KBM-7 (cell line): ENCODE measurements at regions not wholly inside any gene's neighbourhood (a gene's known extent, or its start where the extent isn't known, plus 50 kb on each side); places are given as distances from the start of the nearest gene placed in this dataset.
"Not testable (repeated sequence)": the region's sequence is repeated elsewhere in the genome, so short reads cannot be mapped to it uniquely, and the experiment has no call there.

ENCODE experiments used
- DNase-seq: peaks from one replicate; pipeline ENCODE4 v3.0.0-alpha.2; 2015
- in situ Hi-C: fragments of 300-500 bp; cut with MboI; formaldehyde crosslinking; loops from 2 replicates; pipeline ENCODE4 v1.14.3; 2020; ENCODE audit warnings: low sequenced_read_pairs, low pct_unique_long_range_greater_than_20kb, mixed read lengths

GRCh38 chr9:108258640-108259039 is 597.1 kb downstream of the ACTL7B start:
- in situ Hi-C loops, result no loop called here
- DNase-seq, result no peak

- DNase-seq, result no peak
- in situ Hi-C loops, result no loop called here
Observed at GRCh38 chr9:108257382-108257781, 598.4 kb downstream of the ACTL7B start.

GRCh38 chr9:108254236-108254635 is 601.5 kb downstream of the ACTL7B start:
- DNase-seq, result no peak
- in situ Hi-C loops, result no loop called here

- in situ Hi-C loops, DNase-seq: not testable (repeated sequence)
Observed at GRCh38 chr9:108247391-108247790, 608.4 kb downstream of the ACTL7B start.

GRCh38 chr9:108245901-108246300 is 609.9 kb downstream of the ACTL7B start:
- in situ Hi-C loops, result no loop called here
- DNase-seq, result no peak

- DNase-seq, result no peak
- in situ Hi-C loops, result no loop called here
Observed at GRCh38 chr9:108245331-108245730, 610.5 kb downstream of the ACTL7B start.

GRCh38 chr9:108244686-108245085 is 611.1 kb downstream of the ACTL7B start:
- in situ Hi-C loops, result no loop called here
- DNase-seq, result no peak

GRCh38 chr9:108241384-108242073 is 614.3 kb downstream of the ACTL7B start:
- in situ Hi-C loops, result no loop called here
- DNase-seq, result no peak

GRCh38 chr9:108239696-108240321 is 616.0 kb downstream of the ACTL7B start:
- in situ Hi-C loops, result no loop called here
- no peak for DNase-seq

GRCh38 chr9:108235609-108236008 is 620.2 kb downstream of the ACTL7B start:
- in situ Hi-C loops, result no loop called here
- no peak for DNase-seq

- DNase-seq, result no peak
- in situ Hi-C loops, result no loop called here
Observed at GRCh38 chr9:108234811-108235210, 621.0 kb downstream of the ACTL7B start.

- in situ Hi-C loops, result no loop called here
Observed at GRCh38 chr9:108225149-108225800, 630.5 kb downstream of the ACTL7B start.

GRCh38 chr9:108224716-108225115 is 631.1 kb downstream of the ACTL7B start:
- in situ Hi-C loops, result no loop called here

More at GRCh38 chr9:108225149-108225800, 630.5 kb downstream of the ACTL7B start:
- DNase-seq, result no peak

GRCh38 chr9:108219664-108220063 is 636.1 kb downstream of the ACTL7B start:
- in situ Hi-C loops, result no loop called here
- no peak for DNase-seq

More at GRCh38 chr9:108224716-108225115, 631.1 kb downstream of the ACTL7B start:
- no peak for DNase-seq

GRCh38 chr9:108217431-108218349 is 638.1 kb downstream of the ACTL7B start:
- DNase-seq, result no peak
- in situ Hi-C loops, result no loop called here

GRCh38 chr9:108213511-108213910 is 642.3 kb downstream of the ACTL7B start:
- DNase-seq, result peak; percentile 1
- in situ Hi-C loops, result no loop called here

GRCh38 chr9:108212184-108212583 is 643.6 kb downstream of the ACTL7B start:
- in situ Hi-C loops, result no loop called here
- DNase-seq, result no peak

GRCh38 chr9:108211411-108211955 is 644.3 kb downstream of the ACTL7B start:
- DNase-seq, result no peak
- in situ Hi-C loops, result no loop called here

GRCh38 chr9:108209132-108209685 is 646.6 kb downstream of the ACTL7B start:
- DNase-seq, result no peak
- in situ Hi-C loops, result no loop called here
